ENCODE measurements at regions not wholly inside any gene's neighbourhood (a gene's known extent, or its start where the extent isn't known, plus 50 kb on each side); places are given as distances from the start of the nearest gene placed in this dataset.

DNA sequence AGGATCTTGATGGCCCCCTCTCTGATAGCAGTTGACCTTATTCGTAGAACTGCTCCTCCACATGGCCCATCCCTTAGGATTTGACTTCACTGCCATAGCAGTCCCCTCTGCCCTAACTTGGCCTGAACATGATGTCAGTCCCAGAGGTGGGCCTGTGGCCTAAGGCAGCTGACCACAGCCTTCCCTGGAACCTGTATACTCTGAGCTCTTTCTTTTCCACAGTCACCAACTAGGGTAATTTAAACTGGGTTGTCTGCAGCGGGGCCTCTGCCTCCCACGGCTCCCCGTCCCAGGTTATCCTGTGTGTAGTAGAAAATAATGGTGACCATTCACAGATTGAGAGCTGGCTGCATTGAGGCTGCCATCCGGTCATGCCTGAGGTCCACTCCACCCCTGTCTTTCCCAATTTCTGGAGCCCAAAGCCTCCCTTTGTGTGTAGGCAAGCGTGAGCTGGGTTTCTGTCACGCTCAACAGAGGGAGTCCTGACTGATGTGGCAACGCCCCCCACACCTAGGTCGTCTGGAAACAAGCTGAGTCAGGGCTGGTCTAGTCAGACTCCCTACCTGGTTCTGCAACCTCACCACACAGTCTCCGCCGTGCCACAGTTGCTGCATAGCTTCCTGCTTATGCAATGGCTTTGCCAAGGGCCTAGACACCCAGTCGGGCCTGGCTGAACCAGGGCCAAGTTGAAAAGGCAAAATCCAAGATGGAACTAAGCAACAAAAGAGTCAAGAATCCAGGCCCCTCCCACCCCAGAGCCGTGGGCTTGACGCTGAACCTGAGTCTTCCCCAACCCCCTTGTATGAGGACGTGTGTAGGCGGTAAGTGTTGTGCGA is 284.5 kb downstream of the XXYLT1 start:
- TF ChIP-seq ZNF555 (tag by site-specific recombination; conservative IDR thresholded peaks at IDR 0.05) (no peak), ZNF350 (tag by site-specific recombination; IDR thresholded peaks at IDR 0.05) (no peak), ZNF843 (tag by site-specific recombination; IDR thresholded peaks at IDR 0.05) (no peak), ZNF677 (tag by site-specific recombination; IDR thresholded peaks at IDR 0.05) (0 out of 2 replicates have a peak, but pooled peaks have one; percentile 13)
- TF ChIP-seq, protein P1, sequence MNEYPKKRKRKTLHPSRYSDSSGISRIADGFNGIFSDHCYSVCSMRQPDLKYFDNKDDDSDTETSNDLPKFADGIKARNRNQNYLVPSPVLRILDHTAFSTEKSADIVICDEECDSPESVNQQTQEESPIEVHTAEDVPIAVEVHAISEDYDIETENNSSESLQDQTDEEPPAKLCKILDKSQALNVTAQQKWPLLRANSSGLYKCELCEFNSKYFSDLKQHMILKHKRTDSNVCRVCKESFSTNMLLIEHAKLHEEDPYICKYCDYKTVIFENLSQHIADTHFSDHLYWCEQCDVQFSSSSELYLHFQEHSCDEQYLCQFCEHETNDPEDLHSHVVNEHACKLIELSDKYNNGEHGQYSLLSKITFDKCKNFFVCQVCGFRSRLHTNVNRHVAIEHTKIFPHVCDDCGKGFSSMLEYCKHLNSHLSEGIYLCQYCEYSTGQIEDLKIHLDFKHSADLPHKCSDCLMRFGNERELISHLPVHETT (tag by site-specific recombination; IDR thresholded peaks at IDR 0.05), result no peak
- TF ChIP-seq, protein P2, sequence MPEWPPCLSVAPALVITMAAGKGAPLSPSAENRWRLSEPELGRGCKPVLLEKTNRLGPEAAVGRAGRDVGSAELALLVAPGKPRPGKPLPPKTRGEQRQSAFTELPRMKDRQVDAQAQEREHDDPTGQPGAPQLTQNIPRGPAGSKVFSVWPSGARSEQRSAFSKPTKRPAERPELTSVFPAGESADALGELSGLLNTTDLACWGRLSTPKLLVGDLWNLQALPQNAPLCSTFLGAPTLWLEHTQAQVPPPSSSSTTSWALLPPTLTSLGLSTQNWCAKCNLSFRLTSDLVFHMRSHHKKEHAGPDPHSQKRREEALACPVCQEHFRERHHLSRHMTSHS (tag by site-specific recombination; IDR thresholded peaks at IDR 0.05), result no peak
- Histone ChIP-seq H3K9me3 (ENCODE audit: control insufficient read depth, insufficient read depth, low read depth, low read length) (no peaks in the 10 kb centered on the region), H3K27ac (ENCODE audit: extremely low read depth, low read depth, low read length) (no peak overlapping the region), H3K36me3 (ENCODE audit: control insufficient read depth in 2 of 2, insufficient read depth in 1 of 2, low read length in 2 of 2) (no peaks in the 10 kb centered on the region), H3K4me1 (ENCODE audit: control insufficient read depth, insufficient read depth, low read length) (no peaks in the 10 kb centered on the region), H3K4me3 (ENCODE audit: low read depth, low read length) (no peak overlapping the region)
- CTCF ChIA-PET, result no interaction called here
- POLR2A ChIA-PET, result no interaction called here

DNA sequence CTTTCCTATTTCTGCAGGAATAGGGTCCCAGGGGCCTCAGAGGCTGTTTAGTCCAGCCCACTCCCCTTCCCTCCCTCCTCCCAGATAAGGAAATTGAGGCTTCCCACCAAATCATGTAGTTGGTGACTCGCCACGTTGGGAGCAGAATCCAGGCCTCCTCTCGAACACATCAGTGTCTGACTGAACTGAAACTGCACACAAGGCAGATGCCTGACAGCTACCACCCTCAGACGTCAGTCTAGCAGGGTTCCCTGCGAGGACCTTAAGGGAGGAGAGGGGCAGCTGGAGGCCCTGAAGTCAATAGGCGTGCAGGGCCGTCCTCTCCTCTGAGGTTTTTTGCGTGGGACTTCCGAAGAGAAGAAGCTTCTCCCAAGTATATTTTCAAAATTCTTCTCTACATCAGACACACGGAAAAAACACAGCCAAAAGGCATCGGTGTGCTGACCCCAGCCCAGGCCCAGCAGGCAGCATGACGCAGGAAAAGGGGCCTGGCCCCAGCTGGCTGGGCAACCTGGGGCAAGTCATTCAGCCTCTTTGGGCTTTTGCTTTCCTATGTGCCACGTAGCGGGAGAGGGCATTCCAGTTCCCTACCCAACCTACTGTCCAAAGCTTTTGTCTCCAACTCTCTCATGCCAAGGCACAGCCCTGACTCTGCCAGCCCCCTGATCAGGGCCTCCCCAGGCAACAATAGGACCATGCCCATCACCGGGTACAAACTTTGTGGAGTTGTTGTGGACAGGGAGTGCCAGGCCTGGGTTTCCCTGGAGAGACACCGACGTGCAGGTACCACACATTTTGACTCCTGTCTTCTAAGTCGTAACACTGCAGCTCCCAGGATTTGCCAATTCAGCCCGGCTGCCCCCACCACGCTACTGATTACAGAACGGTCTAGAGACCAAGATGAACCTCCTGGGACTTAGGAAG is 283.1 kb downstream of the XXYLT1 start:
- TF ChIP-seq ZNF701 (tag by site-specific recombination; IDR thresholded peaks at IDR 0.05), result no peak
- TF ChIP-seq ZNF23 (tag by site-specific recombination; IDR thresholded peaks at IDR 0.05; ENCODE audit: borderline replicate concordance), result no peak
- TF ChIP-seq, protein P3, sequence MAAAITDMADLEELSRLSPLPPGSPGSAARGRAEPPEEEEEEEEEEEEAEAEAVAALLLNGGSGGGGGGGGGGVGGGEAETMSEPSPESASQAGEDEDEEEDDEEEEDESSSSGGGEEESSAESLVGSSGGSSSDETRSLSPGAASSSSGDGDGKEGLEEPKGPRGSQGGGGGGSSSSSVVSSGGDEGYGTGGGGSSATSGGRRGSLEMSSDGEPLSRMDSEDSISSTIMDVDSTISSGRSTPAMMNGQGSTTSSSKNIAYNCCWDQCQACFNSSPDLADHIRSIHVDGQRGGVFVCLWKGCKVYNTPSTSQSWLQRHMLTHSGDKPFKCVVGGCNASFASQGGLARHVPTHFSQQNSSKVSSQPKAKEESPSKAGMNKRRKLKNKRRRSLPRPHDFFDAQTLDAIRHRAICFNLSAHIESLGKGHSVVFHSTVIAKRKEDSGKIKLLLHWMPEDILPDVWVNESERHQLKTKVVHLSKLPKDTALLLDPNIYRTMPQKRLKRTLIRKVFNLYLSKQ (tag by site-specific recombination; IDR thresholded peaks at IDR 0.05; ENCODE audit: borderline replicate concordance), result no peak
- TF ChIP-seq ZNF843 (tag by site-specific recombination; IDR thresholded peaks at IDR 0.05), result no peak
- no peak for TF ChIP-seq MEIS1 (CRISPR knock-in tag; IDR thresholded peaks at IDR 0.05; ENCODE audit: borderline replicate concordance)
- no peak for TF ChIP-seq ZNF768 (tag by site-specific recombination; IDR thresholded peaks at IDR 0.05)
- no peak for TF ChIP-seq ZNF585B (tag by site-specific recombination; IDR thresholded peaks at IDR 0.05)
- ChIA-PET POLR2A (no interaction called here), CTCF (no interaction called here)

DNA sequence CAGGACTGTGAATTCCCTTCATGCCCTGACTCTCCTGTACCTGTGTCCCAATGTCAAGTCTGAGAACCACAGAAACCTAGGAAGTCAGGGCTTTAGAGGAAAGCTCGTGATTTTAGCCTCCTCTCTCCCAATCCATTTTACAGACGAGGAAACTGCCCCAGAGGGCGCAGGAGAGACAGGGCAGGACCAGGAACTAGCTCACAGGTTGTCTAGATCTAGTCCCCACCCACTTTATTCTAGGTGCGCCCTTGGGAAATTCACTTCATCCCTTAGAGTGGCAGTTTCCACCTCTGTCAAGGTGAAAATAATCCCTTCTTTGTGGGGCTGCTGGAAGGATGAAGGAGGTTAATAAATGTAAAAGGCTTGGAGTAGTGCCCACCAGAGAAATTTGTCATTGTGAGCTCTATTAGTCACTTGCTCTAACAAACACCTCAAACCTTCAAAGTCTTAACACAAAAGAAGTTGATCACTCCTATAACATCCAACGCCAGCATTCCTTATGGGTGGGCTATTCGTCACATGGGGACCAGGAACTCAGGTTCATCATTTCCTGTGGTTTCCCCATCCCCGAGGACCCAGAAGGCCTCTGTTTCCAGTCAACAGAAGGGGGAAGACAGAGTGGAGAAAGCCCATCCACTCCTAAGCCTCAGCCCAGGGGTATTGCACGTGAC is 282.3 kb downstream of the XXYLT1 start:
- POLR2A ChIA-PET, result no interaction called here
- Histone ChIP-seq H3K4me3 (ENCODE audit: low read depth, low read length) (no peak overlapping the region), H3K9me3 (ENCODE audit: control insufficient read depth, insufficient read depth, low read depth, low read length) (no peaks in the 10 kb centered on the region), H3K36me3 (ENCODE audit: control insufficient read depth in 2 of 2, insufficient read depth in 1 of 2, low read length in 2 of 2) (no peaks in the 10 kb centered on the region), H3K27ac (ENCODE audit: extremely low read depth, low read depth, low read length) (no peak overlapping the region), H3K4me1 (ENCODE audit: control insufficient read depth, insufficient read depth, low read length) (no peaks in the 10 kb centered on the region)
- CTCF ChIA-PET, result no interaction called here
- TF ChIP-seq OSR2 (tag by site-specific recombination; IDR thresholded peaks at IDR 0.05) (no peak), KLF8 (tag by site-specific recombination; IDR thresholded peaks at IDR 0.05) (no peak), ZNF544 (tag by site-specific recombination; IDR thresholded peaks at IDR 0.05) (no peak), ZNF24 (tag by site-specific recombination; IDR thresholded peaks at IDR 0.05) (no peak), GLI4 (tag by site-specific recombination; IDR thresholded peaks at IDR 0.05) (no peak), ZXDB (tag by site-specific recombination; IDR thresholded peaks at IDR 0.05) (no peak)
- TF ChIP-seq, protein P4, sequence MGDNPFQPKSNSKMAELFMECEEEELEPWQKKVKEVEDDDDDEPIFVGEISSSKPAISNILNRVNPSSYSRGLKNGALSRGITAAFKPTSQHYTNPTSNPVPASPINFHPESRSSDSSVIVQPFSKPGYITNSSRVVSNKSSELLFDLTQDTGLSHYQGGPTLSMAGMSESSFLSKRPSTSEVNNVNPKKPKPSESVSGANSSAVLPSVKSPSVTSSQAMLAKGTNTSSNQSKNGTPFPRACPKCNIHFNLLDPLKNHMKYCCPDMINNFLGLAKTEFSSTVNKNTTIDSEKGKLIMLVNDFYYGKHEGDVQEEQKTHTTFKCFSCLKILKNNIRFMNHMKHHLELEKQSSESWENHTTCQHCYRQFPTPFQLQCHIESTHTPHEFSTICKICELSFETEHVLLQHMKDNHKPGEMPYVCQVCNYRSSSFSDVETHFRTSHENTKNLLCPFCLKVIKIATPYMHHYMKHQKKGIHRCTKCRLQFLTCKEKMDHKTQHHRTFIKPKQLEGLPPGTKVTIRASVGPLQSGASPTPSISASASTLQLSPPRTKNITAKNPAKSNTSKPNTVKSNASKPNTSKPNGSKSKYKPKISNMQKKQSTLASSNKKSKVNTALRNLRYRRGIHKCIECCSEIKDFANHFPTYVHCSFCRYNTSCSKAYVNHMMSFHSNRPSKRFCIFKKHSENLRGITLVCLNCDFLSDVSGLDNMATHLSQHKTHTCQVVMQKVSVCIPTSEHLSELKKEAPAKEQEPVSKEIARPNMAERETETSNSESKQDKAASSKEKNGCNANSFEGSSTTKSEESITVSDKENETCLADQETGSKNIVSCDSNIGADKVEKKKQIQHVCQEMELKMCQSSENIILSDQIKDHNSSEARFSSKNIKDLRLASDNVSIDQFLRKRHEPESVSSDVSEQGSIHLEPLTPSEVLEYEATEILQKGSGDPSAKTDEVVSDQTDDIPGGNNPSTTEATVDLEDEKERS (tag by site-specific recombination; IDR thresholded peaks at IDR 0.05), result no peak
- TF ChIP-seq, protein P5, sequence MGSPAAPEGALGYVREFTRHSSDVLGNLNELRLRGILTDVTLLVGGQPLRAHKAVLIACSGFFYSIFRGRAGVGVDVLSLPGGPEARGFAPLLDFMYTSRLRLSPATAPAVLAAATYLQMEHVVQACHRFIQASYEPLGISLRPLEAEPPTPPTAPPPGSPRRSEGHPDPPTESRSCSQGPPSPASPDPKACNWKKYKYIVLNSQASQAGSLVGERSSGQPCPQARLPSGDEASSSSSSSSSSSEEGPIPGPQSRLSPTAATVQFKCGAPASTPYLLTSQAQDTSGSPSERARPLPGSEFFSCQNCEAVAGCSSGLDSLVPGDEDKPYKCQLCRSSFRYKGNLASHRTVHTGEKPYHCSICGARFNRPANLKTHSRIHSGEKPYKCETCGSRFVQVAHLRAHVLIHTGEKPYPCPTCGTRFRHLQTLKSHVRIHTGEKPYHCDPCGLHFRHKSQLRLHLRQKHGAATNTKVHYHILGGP (tag by site-specific recombination; IDR thresholded peaks at IDR 0.05), result no peak

More for the DNA sequence above, 283.1 kb downstream of the XXYLT1 start:
- Histone ChIP-seq H3K27ac (ENCODE audit: extremely low read depth, low read depth, low read length) (no peak overlapping the region), H3K4me3 (ENCODE audit: low read depth, low read length) (no peak overlapping the region), H3K9me3 (ENCODE audit: control insufficient read depth, insufficient read depth, low read depth, low read length) (no peaks in the 10 kb centered on the region), H3K36me3 (ENCODE audit: control insufficient read depth in 2 of 2, insufficient read depth in 1 of 2, low read length in 2 of 2) (no peaks in the 10 kb centered on the region), H3K4me1 (ENCODE audit: control insufficient read depth, insufficient read depth, low read length) (no peaks in the 10 kb centered on the region)
